Activated CD4-positive, alpha-beta T cell treated with anti-CD3 and anti-CD28 coated beads for 36 hours (primary cell): ENCODE measurements at regions not wholly inside any gene's neighbourhood (a gene's known extent, or its start where the extent isn't known, plus 50 kb on each side); places are given as distances from the start of the nearest gene placed in this dataset.

ENCODE experiments used
- ATAC-seq: fragments of 200-7000 bp; cut with Tn5 transposase; one replicate; pipeline ENCODE4 v1.10.0; 2021; ENCODE audit warnings: mild to moderate bottlenecking, moderate library complexity
- CTCF ChIA-PET: fragments of 350-600 bp; sonication (Branson Sonifier 250); formaldehyde crosslinking; loops from one replicate; lab custom pipeline; 2021; ENCODE audit warnings: antibody characterized with exemption; lab: Charles Lee
- POLR2A ChIA-PET: fragments of 350-600 bp; sonication (Branson Sonifier 250); formaldehyde crosslinking; loops from one replicate; lab custom pipeline; 2021; ENCODE audit warnings: antibody characterized with exemption, inconsistent platforms; lab: Charles Lee
- DNase-seq: peaks from one replicate; pipeline ENCODE4 v3.0.0-alpha.2; 2020
- H3K27ac Mint-ChIP-seq: one replicate; pipeline ENCODE4 v1.8.0; 2021; ENCODE audit warnings: mixed read lengths
- H3K27me3 Mint-ChIP-seq: one replicate; pipeline ENCODE4 v1.8.0; 2021; ENCODE audit warnings: mixed read lengths
- H3K36me3 Mint-ChIP-seq: one replicate; pipeline ENCODE4 v1.8.0; 2021; ENCODE audit warnings: low read depth, mixed read lengths
- H3K4me1 Mint-ChIP-seq: one replicate; pipeline ENCODE4 v1.8.0; 2021; ENCODE audit warnings: mixed read lengths
- H3K4me3 Mint-ChIP-seq: one replicate; pipeline ENCODE4 v1.8.0; 2021; ENCODE audit warnings: mild to moderate bottlenecking, moderate library complexity, mixed read lengths
- H3K9me3 Mint-ChIP-seq: one replicate; pipeline ENCODE4 v1.8.0; 2021; ENCODE audit warnings: low read depth, mixed read lengths
- intact Hi-C, 2 experiments: fragments of 100-400 bp; cut with DNase I in 1 of 2; cut with micrococcal nuclease in 1 of 2; formaldehyde crosslinking; loops; one replicate each; pipeline versions ENCODE4 v1.14.2 to v1.15.1; 2022 to 2024; cut with DNase I, micrococcal nuclease

DNA sequence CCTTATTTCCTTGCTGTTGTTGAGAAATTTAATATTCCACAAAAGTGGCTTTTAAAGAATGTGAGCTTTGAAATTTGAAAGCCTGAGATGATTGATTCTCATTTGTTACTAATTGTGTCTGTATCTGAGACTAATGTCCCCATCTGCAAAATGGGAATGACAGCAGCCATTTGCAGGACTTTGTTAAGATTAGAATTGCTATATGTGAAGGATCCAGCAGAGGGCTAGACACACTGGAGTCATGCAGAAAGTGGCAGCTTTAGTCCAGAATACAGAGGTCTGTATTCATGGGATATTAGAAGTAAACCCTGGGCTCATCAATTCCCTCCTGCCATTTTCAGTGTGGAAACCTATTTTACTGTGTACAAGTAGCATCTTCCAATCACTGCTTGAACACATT lies 296.5 kb upstream of the GYPC start:
- DNase-seq (no peak), ATAC-seq (no peak)
- intact Hi-C loops = loop anchor here (1.0 to 2.0 kb wide), 2 partner anchors 417 to 418 kb away; no protein-coding TSS in a partner anchor
- ChIA-PET CTCF (interaction anchor here (0.7 to 1.3 kb wide), 3 partner anchors 116 to 479 kb away, joined by 3 read pairs; no protein-coding TSS in a partner anchor), POLR2A (no interaction called here)
- peaks cover 8% of the 10 kb centered on the region for H3K27me3 Mint-ChIP-seq
- H3K27ac Mint-ChIP-seq = no peak overlapping the region
- no peak overlapping the region for H3K4me3 Mint-ChIP-seq
- no peaks in the 10 kb centered on the region for H3K9me3 Mint-ChIP-seq
- H3K4me1 Mint-ChIP-seq = no peaks in the 10 kb centered on the region
- no peaks in the 10 kb centered on the region for H3K36me3 Mint-ChIP-seq

DNA sequence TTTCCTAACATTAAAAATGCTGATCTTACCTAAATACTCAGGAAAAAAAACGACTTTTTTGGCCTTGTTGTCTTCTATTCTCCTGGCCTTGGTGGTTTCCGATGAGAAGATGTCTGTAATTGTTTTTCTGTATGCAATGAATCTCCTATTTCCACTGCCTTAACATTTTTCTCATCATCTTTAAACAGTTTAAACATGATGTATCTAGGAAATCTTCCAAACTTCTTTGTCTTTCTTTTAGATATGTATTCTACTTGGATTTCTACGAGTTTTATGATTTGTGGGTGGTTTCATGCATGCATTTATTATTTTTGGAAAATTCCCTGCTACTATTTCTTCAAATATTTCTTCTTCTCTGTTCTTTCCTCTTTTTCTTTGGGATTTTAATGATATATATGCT lies 288.6 kb upstream of the GYPC start:
- H3K36me3 Mint-ChIP-seq = no peaks in the 10 kb centered on the region

DNA sequence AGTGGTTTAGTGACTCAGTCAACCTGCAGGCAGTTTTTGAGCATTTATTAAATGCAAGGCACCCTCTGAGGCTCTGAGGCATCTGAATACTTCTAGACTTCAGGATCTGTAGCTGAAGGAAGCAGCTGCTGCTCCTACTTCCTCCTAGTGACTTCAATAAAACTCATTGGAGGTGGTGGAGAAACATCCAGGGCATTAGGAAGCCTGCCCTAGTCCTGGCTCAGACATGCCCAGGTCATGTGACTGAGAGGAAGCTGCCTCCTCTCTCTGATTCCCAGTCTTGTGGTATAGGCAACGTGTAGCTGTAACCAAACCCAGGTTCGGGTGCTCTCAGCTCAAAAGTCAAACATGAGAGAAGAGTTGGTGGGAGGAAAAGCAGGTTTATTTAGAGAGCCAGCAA lies 287.2 kb upstream of the GYPC start:
- intact Hi-C loops = no loop called here
- H3K27me3 Mint-ChIP-seq = peaks cover 5% of the 10 kb centered on the region
- no peaks in the 10 kb centered on the region for H3K9me3 Mint-ChIP-seq
- no peaks in the 10 kb centered on the region for H3K36me3 Mint-ChIP-seq
- ATAC-seq (no peak), DNase-seq (no peak)
- H3K4me1 Mint-ChIP-seq = no peaks in the 10 kb centered on the region
- CTCF ChIA-PET = interaction anchor here (0.8 kb wide), 1 partner anchor 30 kb away, joined by 3 read pairs; no protein-coding TSS in a partner anchor
- no peak overlapping the region for H3K27ac Mint-ChIP-seq
- no peak overlapping the region for H3K4me3 Mint-ChIP-seq
- POLR2A ChIA-PET = no interaction called here

More for the DNA sequence above, 288.6 kb upstream of the GYPC start:
- no peak for DNase-seq
- no peak overlapping the region for H3K4me3 Mint-ChIP-seq
- POLR2A ChIA-PET = no interaction called here
- H3K9me3 Mint-ChIP-seq = no peaks in the 10 kb centered on the region
- CTCF ChIA-PET = no interaction called here
- no peak for ATAC-seq
- H3K4me1 Mint-ChIP-seq = no peaks in the 10 kb centered on the region
- intact Hi-C loops = no loop called here
- peaks cover 5% of the 10 kb centered on the region for H3K27me3 Mint-ChIP-seq
- no peak overlapping the region for H3K27ac Mint-ChIP-seq

DNA sequence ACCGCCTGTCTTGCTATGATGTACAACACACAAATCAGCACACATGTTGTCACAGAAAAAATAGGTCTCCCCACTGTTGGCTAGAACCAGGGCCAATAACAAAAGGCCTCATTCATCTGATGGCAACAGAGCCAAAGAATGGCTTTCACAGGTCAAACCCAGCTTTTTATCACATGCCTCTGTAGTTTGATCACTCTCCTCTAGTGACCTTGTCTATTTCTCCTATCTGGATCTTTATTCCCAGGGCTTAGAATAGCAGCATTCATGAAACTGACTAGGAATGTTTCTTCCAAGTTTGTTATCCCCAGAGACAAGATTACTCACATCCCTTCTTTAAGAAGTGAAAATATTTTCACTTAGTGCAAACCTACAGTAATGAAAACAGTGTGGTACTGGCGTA lies 285.8 kb upstream of the GYPC start:
- no peak for ATAC-seq
- H3K4me3 Mint-ChIP-seq = no peak overlapping the region
- intact Hi-C loops = no loop called here
- H3K9me3 Mint-ChIP-seq = no peaks in the 10 kb centered on the region
- POLR2A ChIA-PET = no interaction called here
- H3K27me3 Mint-ChIP-seq = peaks cover 2% of the 10 kb centered on the region
- H3K4me1 Mint-ChIP-seq = no peaks in the 10 kb centered on the region
- no peak overlapping the region for H3K27ac Mint-ChIP-seq
- no peaks in the 10 kb centered on the region for H3K36me3 Mint-ChIP-seq
- DNase-seq = no peak
- CTCF ChIA-PET = interaction anchor here (1.0 kb wide), 1 partner anchor 8 kb away, joined by 3 read pairs; no protein-coding TSS in a partner anchor

DNA sequence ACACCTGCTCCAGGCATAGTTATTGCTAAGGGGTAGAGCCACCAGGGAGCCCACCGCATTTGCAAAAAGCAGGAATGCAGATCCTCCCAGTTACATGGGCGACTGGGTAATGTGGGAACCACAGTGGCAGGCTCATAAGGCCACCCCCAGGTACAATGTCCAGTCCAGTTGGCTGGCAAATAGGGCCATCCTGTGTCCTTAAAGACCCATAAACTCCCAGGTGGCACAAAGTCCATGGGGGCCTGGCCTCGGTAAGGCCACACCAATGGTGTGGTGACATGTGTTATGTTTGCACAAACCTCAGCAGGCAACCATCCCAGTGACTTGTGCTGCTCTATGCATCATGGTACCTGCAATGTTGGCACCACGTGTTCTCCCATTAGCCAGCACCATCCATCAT lies 283.6 kb upstream of the GYPC start:
- CTCF ChIA-PET = no interaction called here

DNA sequence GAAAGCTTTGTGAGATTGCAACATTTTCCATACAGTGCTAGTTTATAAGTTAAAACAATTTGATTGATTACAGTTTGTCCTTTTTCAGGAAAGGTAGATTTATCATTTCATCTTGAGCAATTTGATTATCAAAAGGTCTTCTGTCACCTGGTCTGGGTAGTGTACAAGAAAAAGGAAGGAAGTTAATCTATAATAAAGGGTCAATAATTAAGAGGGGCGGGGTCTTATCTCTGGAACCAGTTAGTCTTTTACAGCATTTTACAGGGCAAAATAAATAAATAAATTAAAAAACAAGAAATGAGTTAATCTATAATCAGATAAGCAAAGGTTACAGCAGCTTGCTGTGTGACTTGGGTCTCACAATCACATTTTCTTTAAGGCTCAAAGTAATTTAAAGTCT lies 277.8 kb upstream of the GYPC start:
- no peaks in the 10 kb centered on the region for H3K36me3 Mint-ChIP-seq
- no peaks in the 10 kb centered on the region for H3K9me3 Mint-ChIP-seq
- ATAC-seq (no peak), DNase-seq (no peak)
- ChIA-PET CTCF (no interaction called here), POLR2A (no interaction called here)
- H3K4me3 Mint-ChIP-seq = no peak overlapping the region
- peaks cover 21% of the 10 kb centered on the region for H3K27me3 Mint-ChIP-seq
- no peak overlapping the region for H3K27ac Mint-ChIP-seq
- intact Hi-C loops = no loop called here
- H3K4me1 Mint-ChIP-seq = no peaks in the 10 kb centered on the region

More for the DNA sequence above, 283.6 kb upstream of the GYPC start:
- Mint-ChIP-seq H3K4me3 (no peak overlapping the region), H3K36me3 (no peaks in the 10 kb centered on the region), H3K27ac (no peak overlapping the region), H3K4me1 (no peaks in the 10 kb centered on the region), H3K27me3 (no peaks in the 10 kb centered on the region), H3K9me3 (no peaks in the 10 kb centered on the region)
- ATAC-seq (no peak), DNase-seq (no peak)
- intact Hi-C loops = no loop called here
- POLR2A ChIA-PET = no interaction called here

DNA sequence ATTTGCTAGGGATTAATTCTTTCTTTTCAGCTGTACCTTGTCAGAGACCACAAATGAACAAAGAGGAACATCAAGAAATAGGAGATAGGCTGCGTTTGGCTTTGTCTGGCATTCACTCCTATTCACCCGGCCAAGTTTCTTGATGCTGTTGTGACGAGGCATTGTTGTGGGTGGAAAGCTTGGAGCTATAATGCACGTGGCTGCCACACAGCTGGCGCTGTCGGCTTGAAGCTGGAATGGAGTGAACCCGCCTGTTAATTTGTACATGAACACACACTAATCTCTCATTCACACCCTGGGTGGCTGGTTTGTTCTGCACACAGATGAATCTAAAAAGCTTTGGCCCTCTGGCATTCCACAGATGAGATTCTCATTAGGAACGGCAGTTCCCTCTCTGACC lies 274.9 kb upstream of the GYPC start:
- ATAC-seq (no peak), DNase-seq (no peak)
- no peaks in the 10 kb centered on the region for H3K36me3 Mint-ChIP-seq
- H3K27me3 Mint-ChIP-seq = peaks cover 21% of the 10 kb centered on the region
- ChIA-PET CTCF (no interaction called here), POLR2A (no interaction called here)
- H3K9me3 Mint-ChIP-seq = peaks cover 3% of the 10 kb centered on the region
- intact Hi-C loops = no loop called here
- no peak overlapping the region for H3K27ac Mint-ChIP-seq
- no peaks in the 10 kb centered on the region for H3K4me1 Mint-ChIP-seq
- H3K4me3 Mint-ChIP-seq = no peak overlapping the region

DNA sequence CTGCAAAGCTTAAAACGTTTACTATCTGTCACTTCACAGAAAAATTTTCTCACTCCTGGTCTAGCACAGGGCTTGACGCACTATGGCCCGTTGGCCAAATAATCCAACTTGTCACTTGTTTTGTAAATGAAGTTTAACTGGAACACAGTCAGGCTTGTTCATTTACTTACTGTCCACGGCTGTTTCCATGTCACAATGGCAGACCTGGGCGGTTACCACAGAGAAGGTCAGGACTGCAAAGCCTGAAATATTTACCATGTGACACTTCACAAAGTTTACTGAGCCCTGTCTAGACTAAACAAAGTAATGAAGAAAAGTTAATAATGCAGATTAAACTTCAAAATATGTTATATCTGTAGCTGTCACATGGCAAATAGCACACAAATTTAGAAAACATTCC lies 273.0 kb upstream of the GYPC start:
- CTCF ChIA-PET = interaction anchor here (0.9 to 1.5 kb wide), 2 partner anchors 9 to 16 kb away, joined by 3 read pairs; no protein-coding TSS in a partner anchor
- H3K27me3 Mint-ChIP-seq = peaks cover 19% of the 10 kb centered on the region
- POLR2A ChIA-PET = no interaction called here
- no peak for DNase-seq
- H3K9me3 Mint-ChIP-seq = peaks cover 15% of the 10 kb centered on the region
- intact Hi-C loops = no loop called here
- no peak for ATAC-seq
- no peak overlapping the region for H3K4me3 Mint-ChIP-seq
- H3K4me1 Mint-ChIP-seq = no peaks in the 10 kb centered on the region
- no peak overlapping the region for H3K27ac Mint-ChIP-seq
- peaks cover 3% of the 10 kb centered on the region for H3K36me3 Mint-ChIP-seq

DNA sequence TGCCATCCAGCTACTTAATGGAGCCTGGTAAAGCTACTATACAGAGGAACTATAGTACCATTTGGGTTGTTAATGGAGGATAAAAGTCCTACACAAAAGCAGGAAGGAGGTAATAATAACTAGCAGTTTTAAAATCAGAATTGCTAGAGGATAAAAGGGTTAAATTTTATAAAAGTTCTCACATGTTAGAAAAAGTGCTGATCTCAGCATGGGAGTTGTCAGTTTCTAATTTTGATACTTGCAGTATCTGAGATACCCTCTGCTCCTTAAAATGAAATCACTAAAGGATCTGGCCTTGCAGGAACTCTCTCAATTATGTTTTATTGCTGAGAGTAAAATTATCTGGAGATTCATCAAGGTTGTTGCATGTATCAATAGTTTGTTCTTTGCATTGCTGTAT lies 272.2 kb upstream of the GYPC start:
- POLR2A ChIA-PET = no interaction called here
- DNase-seq = no peak
- Mint-ChIP-seq H3K4me1 (no peaks in the 10 kb centered on the region), H3K27me3 (peaks cover 19% of the 10 kb centered on the region), H3K36me3 (peaks cover 3% of the 10 kb centered on the region), H3K27ac (no peak overlapping the region), H3K9me3 (peaks cover 15% of the 10 kb centered on the region), H3K4me3 (no peak overlapping the region)
- CTCF ChIA-PET = interaction anchor here (1.5 kb wide), 1 partner anchor 9 kb away, joined by 3 read pairs; no protein-coding TSS in a partner anchor
- ATAC-seq = no peak
- intact Hi-C loops = no loop called here

DNA sequence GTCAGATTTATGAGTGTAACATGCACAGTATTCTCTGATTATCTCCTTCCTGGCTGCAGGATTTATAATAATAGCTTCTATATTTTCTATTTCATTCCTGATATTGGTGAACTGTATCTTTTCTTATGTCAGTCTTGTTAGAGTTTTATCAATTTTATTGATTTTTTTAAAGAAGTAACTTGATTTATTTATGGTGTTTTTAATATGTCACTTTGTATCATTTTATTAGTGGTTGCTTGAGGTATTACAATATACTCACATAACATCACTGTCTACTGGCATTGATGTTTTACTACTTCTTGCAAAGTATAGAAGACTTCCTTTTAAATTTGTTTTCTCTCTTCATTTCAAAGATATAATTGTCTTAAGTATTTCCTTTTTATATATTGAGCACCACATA lies 270.5 kb upstream of the GYPC start:
- ATAC-seq = no peak
- DNase-seq = no peak

DNA sequence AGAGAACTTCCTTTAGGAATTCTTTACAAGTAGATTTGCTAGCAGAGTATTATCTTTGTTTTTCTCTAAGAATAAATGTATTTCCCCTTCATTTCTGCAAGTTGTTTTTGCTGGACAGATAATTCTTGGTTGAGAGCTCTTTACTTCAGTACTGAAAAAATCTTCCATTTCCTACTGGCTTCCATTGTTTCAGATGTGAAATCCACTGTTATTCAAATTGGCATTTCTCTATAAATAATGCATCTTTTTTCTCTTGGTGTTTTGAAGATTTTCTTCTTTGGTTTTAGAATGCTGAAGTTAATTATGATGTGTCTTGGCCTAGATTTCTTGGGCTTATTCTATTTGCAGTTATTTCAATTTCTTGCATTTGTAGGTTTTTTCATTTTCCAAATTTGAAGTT lies 270.0 kb upstream of the GYPC start:
- POLR2A ChIA-PET = no interaction called here

More for the DNA sequence above, 270.5 kb upstream of the GYPC start:
- Mint-ChIP-seq H3K27ac (no peak overlapping the region), H3K4me3 (no peak overlapping the region), H3K4me1 (peaks cover 5% of the 10 kb centered on the region), H3K27me3 (peaks cover 10% of the 10 kb centered on the region), H3K9me3 (peaks cover 15% of the 10 kb centered on the region), H3K36me3 (peaks cover 3% of the 10 kb centered on the region)
- ChIA-PET CTCF (no interaction called here), POLR2A (no interaction called here)
- intact Hi-C loops = no loop called here

DNA sequence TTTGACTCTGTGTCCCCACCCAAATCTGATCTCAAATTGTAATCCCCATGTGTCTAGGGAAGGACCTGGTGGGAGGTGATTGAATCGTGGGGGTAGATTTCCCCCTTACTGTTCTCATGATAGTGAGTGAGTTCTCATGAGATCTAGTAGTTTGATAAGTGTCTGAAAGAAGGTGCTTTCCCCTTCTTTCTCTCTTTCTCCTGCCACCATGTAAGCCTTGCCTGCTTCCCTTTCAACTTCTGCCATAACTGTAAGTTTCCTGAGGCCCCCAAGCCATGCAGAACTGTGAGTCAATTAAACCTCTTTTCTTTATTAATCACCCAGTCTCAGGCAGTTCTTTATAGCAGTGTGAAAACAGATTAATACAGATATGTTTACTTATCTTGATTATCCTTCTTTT lies 266.5 kb upstream of the GYPC start:
- Mint-ChIP-seq H3K9me3 (peaks cover 15% of the 10 kb centered on the region), H3K4me3 (no peak overlapping the region), H3K27me3 (peaks cover 7% of the 10 kb centered on the region), H3K27ac (no peak overlapping the region), H3K36me3 (peaks cover 3% of the 10 kb centered on the region), H3K4me1 (peaks cover 5% of the 10 kb centered on the region)
- ATAC-seq = peak; percentile 60
- no peak for DNase-seq
- ChIA-PET CTCF (no interaction called here), POLR2A (no interaction called here)
- intact Hi-C loops = no loop called here

More for the DNA sequence above, 270.0 kb upstream of the GYPC start:
- CTCF ChIA-PET = no interaction called here
- Mint-ChIP-seq H3K9me3 (peaks cover 15% of the 10 kb centered on the region), H3K27me3 (peaks cover 6% of the 10 kb centered on the region), H3K36me3 (peaks cover 3% of the 10 kb centered on the region), H3K27ac (no peak overlapping the region), H3K4me3 (no peak overlapping the region), H3K4me1 (peaks cover 5% of the 10 kb centered on the region)
- ATAC-seq (no peak), DNase-seq (no peak)
- intact Hi-C loops = no loop called here
